ENCODE measurements at regions not wholly inside any gene's neighbourhood (a gene's known extent, or its start where the extent isn't known, plus 50 kb on each side); places are given as distances from the start of the nearest gene placed in this dataset.

DNA sequence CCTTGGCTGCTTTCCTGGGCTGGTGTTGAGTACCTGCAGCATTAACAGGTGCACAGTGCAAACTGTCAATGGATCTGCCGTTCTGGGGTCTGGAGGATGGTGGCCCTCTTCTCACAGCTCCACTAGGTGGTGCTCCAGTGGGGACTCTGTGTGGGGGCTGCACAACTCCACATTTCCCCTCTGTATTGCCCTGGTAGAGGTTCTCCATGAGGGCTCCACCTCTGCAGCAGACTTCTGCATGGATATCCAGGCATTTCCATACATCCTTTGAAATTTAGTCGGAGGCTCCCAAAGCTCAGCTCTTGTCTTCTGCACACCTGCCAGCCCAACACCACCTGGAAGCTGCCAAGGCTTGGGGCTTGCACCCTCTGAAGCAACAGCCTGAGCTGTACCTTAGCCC, 198.6 kb downstream of the GXYLT1 start:
- Histone ChIP-seq H2BK120ac (ENCODE audit: low read depth, low read length) (no peak overlapping the region), H3K4me1 (ENCODE audit: control insufficient read depth, insufficient read depth, low read length) (no peaks in the 10 kb centered on the region), H4K5ac (ENCODE audit: low read depth, low read length) (no peak overlapping the region), H2AK5ac (ENCODE audit: low read depth, low read length) (no peak overlapping the region), H3K79me1 (ENCODE audit: low read depth in 1 of 2, low read length in 2 of 2) (no peaks in the 10 kb centered on the region), H2AK9ac (replicated peaks; ENCODE audit: low read depth, low read length, poor library complexity) (no peak overlapping the region), H3K36me3 (ENCODE audit: control insufficient read depth, insufficient read depth, low read length) (no peaks in the 10 kb centered on the region), H3K56ac (ENCODE audit: extremely low read depth, insufficient read depth, low read length) (no peak overlapping the region; the same call in 1 of the 2 replicates), H3K4me3 (ENCODE audit: insufficient read depth, low read depth, low read length) (no peak overlapping the region), H2BK20ac (ENCODE audit: low read depth, low read length) (no peak overlapping the region), H3K18ac (ENCODE audit: low read depth, low read length) (no peak overlapping the region), H3K9me3 (ENCODE audit: control insufficient read depth, insufficient read depth, low read length) (no peaks in the 10 kb centered on the region), H3K14ac (replicated peaks; ENCODE audit: low read depth, low read length) (no peak overlapping the region), H3K4ac (ENCODE audit: low read depth, low read length) (no peak overlapping the region), H3K9me1 (ENCODE audit: insufficient read depth, low read length) (no peaks in the 10 kb centered on the region), H2AFZ (replicated peaks; ENCODE audit: low read length, poor library complexity) (no peak overlapping the region), H3K27me3 (ENCODE audit: control insufficient read depth, insufficient read depth, low read length) (no peaks in the 10 kb centered on the region; the same call in 1 of the 2 replicates), H3K27ac (ENCODE audit: insufficient read depth, low read length) (no peak overlapping the region), H2BK15ac (ENCODE audit: low read depth, low read length) (no peak overlapping the region), H3K4me2 (ENCODE audit: low read depth, low read length) (no peak overlapping the region), H3K9ac (ENCODE audit: low read depth, low read length) (no peak overlapping the region), H4K20me1 (ENCODE audit: insufficient read depth, low read length) (no peaks in the 10 kb centered on the region), H3K23ac (ENCODE audit: low read depth, low read length) (no peak overlapping the region), H4K8ac (ENCODE audit: low read depth in 2 of 2, low read length in 2 of 2) (no peak overlapping the region), H2BK5ac (ENCODE audit: low read depth, low read length, poor library complexity, severe bottlenecking) (no peak overlapping the region), H4K91ac (ENCODE audit: insufficient read depth, low read depth, low read length) (no peak overlapping the region)
- CTCF ChIA-PET: no interaction called here
- BruUV-seq (replicated peaks): no TSS peak
- POLR2A ChIA-PET (ENCODE audit: unreplicated experiment): no interaction called here
- TF ChIP-seq CHD1 (IDR thresholded peaks at IDR 0.05; ENCODE audit: low read depth, low read length) (no peak), POLR2A (IDR thresholded peaks at IDR 0.05; ENCODE audit: low read depth, low read length) (no peak)
- ATAC-seq (ENCODE audit: low read depth) (no peak), DNase-seq (no peak)
- intact Hi-C loops (cut with micrococcal nuclease) (no loop called here), dilution Hi-C loops (cut with HindIII; ENCODE audit: low sequenced_read_pairs, unreplicated experiment) (no loop called here), in situ Hi-C loops (cut with MboI; ENCODE audit: low sequenced_read_pairs) (no loop called here)
- WGBS, 2 experiments (ENCODE audit: extremely low coverage in 2 of 2, insufficient read length in 1 of 2): no CpG with 5 or more reads among the region's 2 CpGs

Data from IMR-90 (cell line).